Stimulated activated CD4-positive, alpha-beta T cell treated with anti-CD3 and anti-CD28 coated beads, TNF-alpha, amount 100 ng/mL, for 48 hours (primary cell): ENCODE measurements at regions not wholly inside any gene's neighbourhood (a gene's known extent, or its start where the extent isn't known, plus 50 kb on each side); places are given as distances from the start of the nearest gene placed in this dataset.

Experiments
- DNase-seq, 3 donors: peaks; one replicate each; pipeline ENCODE4 v3.0.0-alpha.2; 2020; ENCODE audit warnings: low read depth in 3 of 3

DNA sequence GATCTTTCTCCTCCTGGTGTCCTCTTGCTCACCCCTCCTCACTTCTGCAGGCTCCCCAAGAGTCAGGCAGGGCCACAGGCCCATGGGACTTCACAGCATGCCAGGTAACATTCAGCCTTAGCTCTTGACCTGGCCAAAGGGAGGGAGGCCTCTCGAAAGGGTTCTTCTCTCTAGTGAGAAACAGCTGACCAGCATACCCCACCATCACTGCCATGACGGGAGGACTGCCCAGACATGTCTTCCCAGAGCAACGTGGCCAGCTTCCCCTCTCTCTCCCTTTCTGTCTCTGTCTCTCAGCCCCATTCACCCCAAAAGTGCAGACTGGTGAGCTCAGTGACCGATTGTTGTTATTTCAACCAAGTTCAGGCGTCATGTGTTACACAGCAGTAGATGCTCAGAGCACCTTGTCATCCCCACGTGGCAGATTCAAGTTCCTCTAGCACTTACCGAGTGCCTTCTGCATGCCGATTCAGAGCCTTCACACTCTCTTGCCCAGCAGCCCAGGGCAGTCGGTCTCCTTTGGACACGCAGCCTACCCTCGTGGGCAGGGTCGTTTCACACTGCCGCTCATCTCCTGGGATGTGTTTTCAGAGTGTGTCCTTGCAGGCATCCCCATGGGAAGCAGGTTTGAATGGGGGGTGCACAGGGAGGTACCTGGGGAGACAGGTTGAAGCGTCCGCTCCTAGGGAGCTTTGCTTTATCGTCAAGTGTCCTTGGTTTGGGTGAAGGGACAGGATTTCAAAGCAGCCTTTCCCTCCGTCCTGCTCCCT is 259.9 kb downstream of the NDUFA10 start:
- no peak for DNase-seq

DNA sequence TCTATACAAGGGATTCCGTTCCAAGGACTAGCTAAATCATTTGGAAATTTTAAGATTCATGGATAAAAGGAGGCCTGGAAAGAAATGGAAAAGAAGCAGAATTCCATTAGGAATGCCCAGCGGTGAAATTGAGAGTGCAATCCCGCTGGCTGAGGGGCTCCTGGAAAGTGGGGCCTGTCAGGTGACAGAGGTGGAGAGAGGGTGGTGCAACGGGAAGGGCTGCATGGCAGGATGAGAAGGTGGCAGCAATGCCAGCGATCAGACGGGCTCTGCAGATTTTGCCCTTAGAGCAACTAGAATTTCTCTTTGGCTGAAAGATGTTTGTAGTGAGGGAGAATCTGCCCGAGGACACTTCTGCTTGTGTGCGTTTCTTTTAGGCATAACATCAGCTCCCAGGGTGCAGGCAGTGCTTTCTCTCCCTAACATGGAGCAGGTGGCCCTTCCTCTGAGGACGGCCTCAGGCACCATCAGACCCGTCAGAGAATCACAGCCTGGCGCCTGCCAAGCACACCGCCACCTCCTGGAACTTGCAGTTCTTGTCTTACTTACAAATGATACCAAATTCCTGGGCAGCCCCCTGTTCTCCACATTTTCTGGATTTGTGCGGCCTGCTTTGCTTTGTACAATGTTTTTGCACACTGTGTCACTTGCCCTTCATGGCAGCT is 261.6 kb downstream of the NDUFA10 start:
- DNase-seq: no peak

DNA sequence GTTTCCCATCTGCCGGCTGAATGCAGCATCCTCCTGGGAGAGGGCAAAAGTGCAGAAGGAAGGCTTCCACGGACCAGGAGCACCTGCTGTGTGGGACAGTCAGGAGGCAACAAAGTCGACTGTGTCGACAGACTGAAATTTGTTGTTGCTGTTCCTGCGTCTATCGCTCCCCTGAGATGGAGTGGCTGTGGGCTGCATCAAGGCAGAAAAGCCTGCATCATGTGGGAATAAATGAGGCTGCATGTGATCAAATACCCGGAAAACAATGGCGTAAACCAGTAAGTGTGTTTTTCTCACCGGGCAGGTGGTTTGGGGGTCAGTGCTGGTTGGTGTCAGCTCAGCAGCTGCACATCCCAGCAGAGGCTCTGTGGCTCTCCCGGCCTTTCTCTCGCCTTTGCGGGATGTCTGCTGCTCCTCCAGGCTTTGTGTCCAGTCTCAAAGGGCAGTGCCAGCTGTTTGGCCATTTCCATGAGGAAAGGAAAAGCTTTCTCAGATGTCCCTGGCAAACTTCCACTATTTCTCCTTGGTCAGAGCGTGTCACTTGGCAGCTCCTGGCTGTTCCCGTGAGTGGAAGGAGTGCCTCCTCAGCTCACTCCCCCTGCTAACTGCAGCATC is 262.4 kb downstream of the NDUFA10 start:
- no peak for DNase-seq

DNA sequence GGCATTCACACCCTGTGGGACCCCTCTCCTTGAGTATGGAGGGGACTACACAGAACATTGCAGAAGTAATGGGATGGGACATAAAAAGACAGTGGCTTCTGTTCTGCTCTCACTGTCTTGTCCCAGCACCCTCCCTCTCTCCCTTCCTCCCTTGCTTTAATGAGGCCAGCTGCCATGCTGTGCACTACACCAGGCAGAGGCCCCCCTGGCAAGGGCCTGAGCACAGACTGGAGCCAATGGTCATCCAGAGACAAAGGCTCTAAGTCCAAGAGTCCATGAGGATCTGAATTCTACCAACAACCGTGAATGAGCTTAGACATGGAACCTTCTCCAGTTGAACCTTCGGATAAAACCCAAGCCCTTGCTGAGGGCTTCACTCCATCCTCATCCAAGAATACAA is 263.0 kb downstream of the NDUFA10 start:
- no peak for DNase-seq

DNA sequence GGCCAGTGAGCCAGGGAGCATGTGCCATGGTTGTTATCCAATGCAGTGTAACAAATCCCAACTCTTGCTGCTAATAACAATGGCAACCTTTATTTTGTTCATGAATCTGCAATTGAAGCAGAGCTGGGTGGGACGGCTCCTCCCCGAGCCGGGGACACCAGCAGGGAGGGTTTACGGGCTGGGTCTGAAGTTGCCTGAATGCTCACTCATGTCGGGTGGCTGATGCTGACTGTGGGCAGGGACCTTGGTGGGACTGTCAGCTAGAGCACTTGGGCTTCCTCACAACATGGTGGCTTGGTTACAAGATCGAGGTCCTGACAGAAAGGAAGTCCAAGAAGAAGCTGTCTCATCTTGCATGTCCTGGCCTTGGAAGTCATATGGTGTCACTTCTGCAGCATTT is 264.5 kb downstream of the NDUFA10 start:
- no peak for DNase-seq

DNA sequence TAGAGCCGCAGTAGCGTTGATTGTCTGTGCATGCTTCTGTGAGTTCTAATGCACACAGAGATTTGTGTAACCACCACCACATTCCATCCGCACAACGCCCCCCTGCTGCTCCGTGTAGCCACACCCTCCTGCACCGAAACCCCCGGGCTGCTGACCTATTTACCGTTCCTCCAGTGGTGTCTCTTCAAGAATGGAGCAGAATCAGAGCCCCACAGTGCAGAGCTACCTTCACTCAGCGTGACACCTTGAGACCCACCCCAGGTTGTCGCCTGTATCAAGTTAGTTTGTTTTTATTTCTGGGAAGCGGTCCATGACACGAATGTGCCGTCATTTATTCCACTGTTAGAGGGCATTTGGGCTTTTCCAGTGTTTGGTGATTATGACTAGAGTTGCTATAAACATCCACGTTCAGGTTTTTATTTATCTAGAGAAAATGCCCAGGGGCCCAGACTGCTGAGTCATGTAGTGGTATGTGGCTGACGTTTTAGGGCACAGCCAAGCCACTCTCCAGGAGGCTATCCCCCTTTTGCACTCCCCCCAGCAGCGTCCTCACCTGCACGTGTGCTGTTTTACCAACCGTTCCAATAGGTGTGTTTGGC is 266.8 kb downstream of the NDUFA10 start:
- no peak for DNase-seq

DNA sequence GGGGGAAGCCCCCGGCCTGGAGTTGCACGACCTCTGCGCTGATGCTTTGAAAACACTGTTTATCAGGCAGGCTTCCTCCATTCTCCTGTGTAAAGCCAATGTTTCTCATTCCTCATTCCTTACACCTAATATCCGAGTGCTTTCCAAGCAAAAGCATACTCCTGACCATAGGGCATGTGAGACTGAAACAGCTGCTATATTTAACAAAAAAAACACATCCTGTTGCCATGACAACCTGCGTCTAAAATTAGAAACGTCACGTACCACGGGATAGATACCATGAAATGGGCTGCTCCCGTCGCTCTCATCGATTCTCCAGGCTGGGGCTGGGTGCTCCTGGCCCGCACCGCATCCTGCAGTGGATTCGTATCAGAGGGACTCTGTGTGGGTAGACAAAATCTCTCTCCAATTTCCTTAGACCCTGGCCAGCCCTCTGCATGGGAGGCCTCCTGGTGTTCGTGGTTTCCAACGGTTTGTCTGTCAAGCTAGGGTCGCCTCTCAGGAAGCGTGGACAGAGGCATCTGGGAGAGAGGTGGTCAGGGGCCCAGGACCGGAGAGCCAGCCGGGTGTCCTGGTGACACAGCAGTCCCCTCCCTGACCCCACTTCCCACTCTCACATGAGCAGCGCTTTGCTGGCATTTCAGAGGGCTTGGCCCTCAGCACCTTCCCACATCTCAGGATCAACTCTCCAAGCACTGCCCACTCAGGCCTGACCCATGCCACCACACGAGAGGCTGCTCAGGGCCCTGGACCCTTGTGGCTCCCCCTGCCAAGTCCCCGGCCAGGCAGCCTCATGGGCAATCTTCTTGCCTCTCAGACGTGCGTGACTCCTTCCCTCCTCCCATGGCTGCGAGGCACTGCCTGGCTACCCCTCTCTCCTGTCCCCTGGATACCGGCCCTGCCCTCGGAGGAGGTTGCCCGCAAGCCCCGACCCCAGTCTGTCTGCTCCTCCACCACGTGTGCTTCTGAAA is 268.1 kb downstream of the NDUFA10 start:
- DNase-seq: no peak

DNA sequence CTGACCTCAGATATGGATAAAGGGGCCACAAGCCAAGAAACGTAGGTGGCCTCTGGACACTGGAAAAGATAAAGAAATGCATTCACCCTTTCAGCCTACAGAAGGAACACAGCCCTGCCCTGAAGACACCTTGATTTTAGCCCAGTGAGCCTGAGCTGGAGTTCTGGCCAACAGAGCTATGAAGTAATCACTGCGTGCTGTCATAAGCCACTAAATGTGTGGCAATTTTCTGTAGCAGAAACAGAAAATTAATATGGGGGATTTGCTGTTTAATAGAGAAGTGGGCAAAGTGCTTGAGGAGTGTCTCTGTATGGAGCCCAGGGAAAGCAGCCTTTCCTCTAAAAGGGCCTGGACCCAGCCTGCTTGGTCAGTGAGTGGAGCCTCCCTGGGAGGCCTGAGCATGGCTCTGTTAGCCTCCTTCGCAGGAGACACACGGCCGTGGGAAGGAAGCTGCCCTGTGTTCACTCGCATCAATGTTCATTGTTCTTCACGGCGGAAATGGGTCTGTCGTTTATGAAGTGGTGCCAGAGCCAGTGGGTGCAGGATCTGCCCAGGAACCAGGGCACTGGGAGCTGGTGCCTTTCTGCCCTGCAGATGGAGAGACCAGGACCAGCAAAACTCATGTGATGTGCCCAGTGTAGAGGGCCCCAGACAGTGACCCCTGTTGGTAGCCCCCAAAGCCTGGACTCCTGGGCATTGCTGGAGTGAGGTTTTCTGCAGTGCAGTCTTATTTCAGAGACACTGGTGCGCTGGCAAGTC is 268.9 kb downstream of the NDUFA10 start:
- DNase-seq: no peak

DNA sequence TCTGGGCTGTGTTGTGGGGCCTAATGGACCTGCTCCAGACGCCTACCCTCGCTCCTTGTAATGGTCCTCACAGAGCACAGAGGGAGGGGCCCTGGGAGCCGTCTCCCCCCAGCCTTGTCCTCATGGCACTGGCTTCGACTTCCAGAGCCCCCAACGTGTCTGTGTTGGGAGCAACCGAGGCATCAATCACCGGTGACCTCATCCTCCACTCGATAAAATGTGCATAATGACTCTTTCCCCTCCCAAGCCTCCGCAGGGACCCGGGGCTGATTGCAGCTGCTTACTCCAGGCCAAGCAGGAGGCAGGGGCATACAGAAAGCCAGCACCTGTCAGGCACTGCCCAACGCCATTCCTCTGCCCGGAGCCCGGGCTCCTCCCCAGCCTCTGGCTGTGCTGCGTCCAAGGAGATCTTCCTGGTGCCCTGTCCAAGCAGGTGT is 271.7 kb downstream of the NDUFA10 start:
- DNase-seq: no peak

DNA sequence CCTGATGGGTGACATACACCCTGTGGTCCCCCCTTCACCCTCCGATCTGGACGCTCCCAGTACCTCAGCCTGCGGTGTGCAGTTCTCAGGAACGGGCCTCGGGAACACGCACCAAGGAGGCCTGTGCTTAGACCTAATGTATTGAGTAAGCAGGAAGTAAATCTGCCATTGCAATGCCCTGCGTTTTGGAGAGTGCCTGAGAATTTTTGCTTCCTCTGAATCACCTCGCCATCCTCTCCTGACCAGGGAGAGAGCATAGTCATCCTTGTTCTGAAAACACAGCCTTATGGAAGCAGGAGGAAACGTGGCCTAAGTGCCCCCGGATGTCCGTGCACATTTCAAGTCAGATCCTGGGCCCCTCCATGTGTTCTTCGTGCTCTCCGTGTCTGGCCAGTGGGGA is 272.2 kb downstream of the NDUFA10 start:
- no peak for DNase-seq

DNA sequence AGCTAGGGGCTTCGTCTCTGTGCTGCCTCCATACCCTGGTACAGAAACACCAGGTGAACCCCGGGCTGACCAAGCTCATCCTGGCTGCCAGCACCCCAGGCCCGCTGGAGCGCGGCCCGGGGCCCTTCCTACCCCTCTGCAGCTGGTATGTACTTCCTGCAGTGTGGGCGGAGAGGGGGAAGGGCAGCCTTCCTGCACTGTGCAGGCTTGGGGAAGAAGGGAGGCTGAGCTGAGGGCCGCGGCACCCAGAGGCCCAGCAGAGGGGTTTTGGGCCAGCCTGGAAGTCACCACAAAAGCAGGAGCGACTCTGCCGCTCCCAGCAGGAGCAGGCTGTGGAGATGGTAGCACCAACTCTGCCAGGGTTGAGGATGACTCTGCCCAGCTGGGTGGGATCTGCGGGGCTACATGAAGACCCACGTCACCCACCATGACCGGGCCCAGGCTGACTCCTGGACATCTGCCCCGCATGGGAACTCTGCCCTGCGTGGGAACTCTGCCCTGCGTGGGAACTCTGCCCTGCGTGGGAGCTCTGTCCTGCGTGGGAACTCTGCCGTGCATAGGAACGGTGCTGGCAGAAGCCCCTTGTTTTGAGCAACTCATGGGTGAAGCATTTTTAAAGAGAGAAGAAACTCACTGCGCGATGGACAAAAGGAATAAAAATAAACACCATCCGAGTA is 273.3 kb downstream of the NDUFA10 start:
- DNase-seq: peak; percentile 18 to 23 (median 20)

DNA sequence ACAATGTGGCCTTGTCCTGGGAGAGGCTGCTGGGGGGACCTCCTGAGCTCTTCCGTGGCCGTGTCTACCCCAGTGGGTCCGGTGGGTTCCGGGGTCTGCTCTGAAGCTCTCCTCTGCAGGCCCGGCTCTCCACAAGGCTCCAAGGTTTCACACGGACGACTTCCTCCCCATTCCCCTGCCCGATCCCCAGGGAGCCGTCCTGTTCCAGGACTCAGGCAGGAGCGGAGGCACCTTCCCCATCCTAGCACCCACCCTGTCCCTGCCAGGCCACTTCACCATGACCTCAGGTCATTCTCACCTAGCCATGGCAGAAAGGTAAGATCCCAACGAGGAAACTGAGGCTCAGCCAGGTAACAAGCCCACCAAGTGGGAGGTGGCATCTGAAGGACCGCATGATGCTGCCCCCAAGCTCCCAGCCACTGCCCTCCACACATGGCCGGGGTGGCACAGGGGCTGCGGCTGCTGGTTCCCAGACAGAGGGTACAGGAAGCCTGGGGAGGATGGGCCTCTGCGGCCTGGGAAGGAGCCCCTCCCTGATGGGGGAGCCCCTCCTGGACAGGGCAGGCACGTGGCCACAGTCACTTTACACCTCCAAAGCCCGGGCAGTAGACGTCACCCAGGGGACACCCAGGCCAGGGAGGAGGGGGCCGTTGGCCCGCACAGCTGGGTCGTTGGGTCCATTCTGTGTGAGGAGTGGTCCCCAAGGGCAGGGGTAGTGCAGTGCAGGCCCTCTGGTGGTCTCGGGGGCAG is 274.0 kb downstream of the NDUFA10 start:
- DNase-seq: no peak

DNA sequence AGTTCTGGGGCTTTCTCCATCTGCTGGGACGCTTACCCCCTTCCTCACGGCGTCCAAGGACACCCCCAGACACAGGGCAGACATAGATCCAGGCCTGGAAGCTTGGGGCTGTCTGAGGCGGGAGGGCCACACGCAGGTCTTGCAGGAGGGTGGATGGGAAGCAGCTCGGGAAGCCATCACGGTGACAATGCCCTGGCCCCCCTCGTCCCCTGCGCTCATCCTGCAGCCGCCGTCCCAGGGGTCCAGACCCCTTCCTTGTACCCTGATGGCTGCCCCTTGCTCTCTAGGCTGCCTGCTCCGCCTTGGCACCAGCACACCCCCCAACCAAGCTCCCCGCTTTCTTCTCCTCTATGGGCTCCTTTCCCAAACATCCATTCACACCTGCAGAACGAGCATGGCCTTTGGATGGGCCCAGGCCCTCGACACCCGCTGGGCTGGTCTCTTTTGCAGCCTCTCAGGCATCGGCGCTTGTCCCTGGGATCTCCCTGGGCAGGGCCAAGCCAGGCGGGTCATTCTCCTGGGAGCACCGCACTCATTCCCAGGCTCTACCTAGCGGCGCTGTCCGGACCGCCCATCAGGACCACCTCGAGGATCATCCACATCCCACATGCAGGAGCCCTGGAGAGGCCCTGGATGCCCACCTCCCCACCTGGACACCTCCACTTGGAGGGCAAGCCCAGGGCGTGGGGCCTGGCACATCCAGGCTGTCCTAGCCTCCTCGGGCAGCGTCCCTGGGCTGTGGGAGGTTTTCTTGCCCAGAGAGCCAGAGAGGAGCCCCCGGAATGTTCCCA is 274.9 kb downstream of the NDUFA10 start:
- DNase-seq: no peak

DNA sequence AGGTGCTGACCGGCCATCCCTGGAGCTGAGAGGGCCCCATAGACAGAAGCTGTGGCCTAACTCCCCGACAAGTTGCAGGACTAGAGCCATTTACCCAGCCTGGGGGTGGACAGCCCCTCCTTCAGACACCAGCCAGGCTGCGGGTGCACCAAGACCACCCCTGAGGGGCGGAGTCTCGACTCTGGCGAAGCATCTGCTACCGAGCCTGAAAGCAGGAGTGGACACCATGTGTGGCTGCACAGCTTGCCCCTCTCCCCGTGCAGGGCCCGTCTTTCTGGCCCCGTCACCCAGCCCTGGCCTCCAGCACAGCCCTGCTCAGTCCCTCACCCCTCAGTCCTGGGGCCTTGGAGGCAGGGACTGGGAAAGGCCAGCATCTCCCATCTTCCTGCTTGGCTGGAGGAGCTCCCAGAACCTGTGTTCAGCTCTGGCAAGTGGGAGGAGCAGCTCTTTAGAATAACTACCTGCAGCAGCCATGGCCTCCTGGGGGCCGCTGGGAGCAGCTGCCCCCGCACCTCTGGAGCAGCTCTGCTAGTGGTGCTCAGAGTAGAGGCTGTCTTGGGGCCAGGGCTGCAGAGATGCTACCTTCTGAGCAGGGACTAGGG is 275.8 kb downstream of the NDUFA10 start:
- no peak for DNase-seq

DNA sequence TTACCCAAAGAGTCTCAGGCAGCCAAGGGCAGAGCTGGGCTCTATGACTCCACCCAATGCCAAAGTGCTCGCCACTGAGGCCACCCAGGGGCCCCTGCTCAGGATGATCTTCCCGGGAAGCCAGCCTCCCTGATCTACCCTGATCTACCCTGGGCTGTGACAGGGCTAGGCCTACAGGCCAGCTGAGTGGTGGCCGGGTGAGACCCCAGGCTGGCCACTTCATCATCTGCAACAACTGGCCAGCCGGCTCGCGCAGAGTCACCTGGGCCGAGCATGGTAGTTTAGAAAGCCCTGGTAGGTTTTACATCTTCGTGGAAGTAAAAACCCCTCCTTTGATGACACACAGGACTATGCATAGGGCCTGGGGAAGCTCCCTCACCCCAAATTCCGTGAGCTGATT is 276.3 kb downstream of the NDUFA10 start:
- DNase-seq: no peak

DNA sequence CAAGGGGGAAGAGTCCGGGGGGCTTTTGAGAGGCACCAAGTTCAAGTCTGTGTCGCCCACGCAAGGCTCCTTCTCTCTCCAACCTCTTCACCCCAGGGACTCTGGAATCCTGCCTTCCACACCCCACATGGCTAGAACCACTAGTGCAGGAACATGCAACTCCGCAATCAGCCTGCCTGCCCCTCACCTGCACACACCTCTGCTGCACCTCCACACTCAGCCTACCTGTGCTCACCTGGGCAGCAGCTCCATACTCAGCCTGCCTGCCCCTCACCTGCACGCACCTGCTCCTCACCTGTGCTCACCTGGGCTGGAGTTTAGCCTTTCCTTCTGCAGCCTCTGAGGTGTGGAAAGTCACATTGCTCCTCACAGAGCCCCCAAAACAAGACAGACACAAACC is 277.4 kb downstream of the NDUFA10 start:
- no peak for DNase-seq

DNA sequence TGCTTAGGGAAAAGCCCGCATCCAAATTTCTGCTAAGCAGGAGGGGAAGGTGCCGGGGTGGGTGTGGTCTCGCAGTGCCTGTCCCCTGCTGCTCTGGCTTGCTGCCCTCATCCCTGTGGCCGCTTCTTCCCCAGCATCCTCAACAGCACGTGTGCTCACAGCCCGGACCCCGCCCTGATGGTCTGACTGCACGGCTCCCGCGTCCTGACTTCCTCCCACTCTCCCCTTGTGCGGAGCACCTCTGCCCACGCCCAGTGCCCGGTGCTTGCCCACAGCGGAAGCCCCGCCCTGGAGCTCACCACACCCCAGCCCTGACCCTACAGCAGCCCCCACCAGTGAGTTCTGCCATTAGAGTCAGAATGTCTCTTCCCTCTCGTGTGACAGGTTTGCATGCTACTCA is 277.9 kb downstream of the NDUFA10 start:
- DNase-seq: no peak

DNA sequence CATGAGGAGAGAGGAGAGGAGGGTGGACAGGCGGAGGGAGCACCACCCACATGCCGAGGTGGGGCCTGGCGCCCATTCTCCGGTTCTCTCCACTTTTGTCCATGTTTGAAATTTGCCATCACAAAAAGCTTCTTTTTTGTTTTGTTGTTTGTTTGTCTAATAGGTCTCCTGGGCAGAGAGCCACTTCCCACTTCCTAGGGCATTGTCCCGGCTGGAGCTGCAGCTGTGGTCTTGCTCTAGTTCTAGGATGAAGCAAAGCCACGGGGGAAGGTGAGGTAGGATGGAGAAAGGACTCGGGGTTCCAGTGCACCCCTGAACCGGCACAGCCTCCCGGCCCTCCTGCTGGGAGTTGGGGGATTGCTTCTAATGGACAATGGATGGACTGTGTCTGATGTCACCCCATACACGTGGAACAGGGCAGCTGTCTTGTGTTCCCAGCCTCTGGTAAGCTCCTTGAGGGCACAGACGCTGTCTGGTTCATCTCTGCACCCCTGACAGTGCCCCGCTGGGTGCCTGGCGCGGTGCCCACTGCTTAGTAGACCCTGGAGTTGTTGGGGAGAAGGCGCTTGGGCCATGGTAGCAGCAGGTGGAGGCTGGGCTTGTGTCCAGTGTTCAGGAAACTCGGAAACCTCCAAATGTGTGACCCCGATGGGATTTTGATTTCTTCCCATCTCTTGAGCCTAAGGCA is 278.4 kb downstream of the NDUFA10 start:
- no peak for DNase-seq
